Neuron (in vitro differentiated cells): ENCODE measurements at regions not wholly inside any gene's neighbourhood (a gene's known extent, or its start where the extent isn't known, plus 50 kb on each side); places are given as distances from the start of the nearest gene placed in this dataset.

Experiments
- H2AFZ ChIP-seq: one replicate; pipeline ENCODE4 v1.6.1; 2013; ENCODE audit warnings: low read depth, mild to moderate bottlenecking, inconsistent platforms, low read length, moderate library complexity
- H3K27me3 ChIP-seq: one replicate; pipeline ENCODE4 v1.6.1; 2013; ENCODE audit warnings: low read length; ENCODE audit not compliant: insufficient read depth
- H3K36me3 ChIP-seq: one replicate; pipeline ENCODE4 v1.6.1; 2013; ENCODE audit warnings: low read length; ENCODE audit not compliant: insufficient read depth
- H3K4me1 ChIP-seq: one replicate; pipeline ENCODE4 v1.6.1; 2013; ENCODE audit warnings: low read length; ENCODE audit not compliant: insufficient read depth
- H3K4me3 ChIP-seq: 2 replicates; pipeline ENCODE4 v1.5.1; 2013; ENCODE audit warnings: mild to moderate bottlenecking, low read length, moderate library complexity
- H3K9me3 ChIP-seq: one replicate; pipeline ENCODE4 v1.6.1; 2013; ENCODE audit warnings: low read length

DNA sequence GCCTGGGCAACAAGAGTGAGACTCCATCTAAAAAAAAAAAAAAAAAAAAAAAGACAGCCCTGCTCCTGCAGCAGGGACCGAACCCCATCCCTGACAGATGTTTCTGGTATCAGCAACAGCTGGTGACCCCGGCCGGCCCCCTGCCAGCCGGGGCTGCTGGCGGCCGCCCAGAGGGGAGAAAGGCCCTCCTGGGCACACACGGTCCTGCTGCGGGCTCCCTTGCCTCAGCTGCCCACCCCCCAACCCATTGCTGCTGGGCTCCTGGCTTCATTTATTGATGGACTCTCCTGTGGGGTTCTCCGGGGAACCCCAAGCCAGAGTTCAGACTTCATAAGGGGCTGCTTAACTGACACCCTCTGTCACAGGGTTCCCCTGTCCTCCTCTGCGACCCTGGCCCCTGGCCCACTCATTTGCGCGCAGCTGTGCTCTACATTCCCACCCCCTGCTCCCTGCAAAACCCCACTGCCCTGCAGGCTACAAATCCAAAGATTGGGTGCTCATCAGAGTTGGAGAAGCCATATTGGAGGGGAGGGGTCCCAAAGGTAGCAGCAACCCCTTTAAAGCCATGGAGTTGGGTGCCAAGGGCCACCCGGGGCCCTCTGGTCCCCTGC, 103.6 kb upstream of the RTL1 start:
- no peak overlapping the region for H3K4me3 ChIP-seq
- H3K4me1 ChIP-seq: no peaks in the 10 kb centered on the region
- H2AFZ ChIP-seq: no peak overlapping the region
- no peaks in the 10 kb centered on the region for H3K27me3 ChIP-seq
- H3K36me3 ChIP-seq: no peaks in the 10 kb centered on the region
- peaks cover 2% of the 10 kb centered on the region for H3K9me3 ChIP-seq

DNA sequence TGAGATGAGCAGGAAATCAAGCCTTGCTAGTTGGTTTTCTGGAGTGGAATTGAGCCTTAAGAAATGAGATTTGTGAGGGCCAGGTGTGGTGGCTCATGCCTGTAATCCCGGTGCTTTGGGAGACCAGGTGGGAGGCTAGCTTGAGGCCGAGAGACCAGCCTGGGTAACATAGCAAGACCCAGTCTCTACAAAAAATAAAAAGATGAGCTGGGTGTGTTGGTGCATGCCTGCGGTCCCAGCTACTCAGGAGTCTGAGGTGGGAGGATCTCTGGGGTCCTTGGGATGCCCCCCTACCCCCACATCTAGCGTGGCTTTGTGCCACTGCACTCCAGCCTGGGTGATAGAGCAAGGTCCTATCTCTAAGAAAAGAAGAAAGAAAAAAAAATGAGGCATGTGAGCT, 104.2 kb upstream of the RTL1 start:
- Histone ChIP-seq H3K9me3 (peaks cover 2% of the 10 kb centered on the region), H3K4me1 (no peaks in the 10 kb centered on the region), H3K27me3 (no peaks in the 10 kb centered on the region), H2AFZ (no peak overlapping the region), H3K4me3 (no peak overlapping the region), H3K36me3 (no peaks in the 10 kb centered on the region)

DNA sequence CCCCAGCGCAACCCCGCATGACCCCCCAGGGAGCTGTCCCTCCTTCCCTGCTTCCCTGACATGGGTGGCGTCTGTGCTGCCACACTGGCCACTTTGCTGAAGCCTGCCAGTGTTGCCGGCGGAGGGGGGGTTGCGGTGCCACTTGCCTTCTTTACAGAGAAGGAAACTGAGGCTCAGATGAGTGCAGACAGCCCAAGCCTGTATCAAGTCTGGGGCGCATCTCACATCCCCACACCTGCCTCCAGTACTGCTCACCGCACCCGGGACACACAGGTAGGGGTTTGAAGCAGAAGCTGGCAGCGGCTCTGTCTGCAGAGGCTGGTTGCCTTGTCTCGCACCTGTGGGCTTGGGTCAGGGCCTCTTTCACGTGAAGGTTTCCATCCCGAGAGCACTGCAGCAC, 104.7 kb upstream of the RTL1 start:
- Histone ChIP-seq H3K4me3 (no peak overlapping the region), H3K27me3 (no peaks in the 10 kb centered on the region), H3K36me3 (no peaks in the 10 kb centered on the region), H2AFZ (no peak overlapping the region), H3K4me1 (no peaks in the 10 kb centered on the region), H3K9me3 (peaks cover 2% of the 10 kb centered on the region)

- no peak overlapping the region for H2AFZ ChIP-seq
- H3K27me3 ChIP-seq: no peaks in the 10 kb centered on the region
- H3K4me3 ChIP-seq: no peak overlapping the region
- no peaks in the 10 kb centered on the region for H3K4me1 ChIP-seq
- H3K36me3 ChIP-seq: no peaks in the 10 kb centered on the region
- H3K9me3 ChIP-seq: peaks cover 2% of the 10 kb centered on the region
Measured at GRCh38 chr14:101008631-101009336, 105.3 kb upstream of the RTL1 start.

GRCh38 chr14:101009531-101009930, 106.0 kb upstream of the RTL1 start:
- H2AFZ ChIP-seq: no peak overlapping the region
- H3K27me3 ChIP-seq: no peaks in the 10 kb centered on the region
- no peaks in the 10 kb centered on the region for H3K36me3 ChIP-seq
- no peaks in the 10 kb centered on the region for H3K9me3 ChIP-seq
- no peaks in the 10 kb centered on the region for H3K4me1 ChIP-seq
- H3K4me3 ChIP-seq: no peak overlapping the region

GRCh38 chr14:101010293-101010692, 106.8 kb upstream of the RTL1 start:
- Histone ChIP-seq H3K4me1 (no peaks in the 10 kb centered on the region), H3K4me3 (no peak overlapping the region), H2AFZ (no peak overlapping the region), H3K27me3 (no peaks in the 10 kb centered on the region), H3K9me3 (no peaks in the 10 kb centered on the region), H3K36me3 (no peaks in the 10 kb centered on the region)

- Histone ChIP-seq H3K4me3 (no peak overlapping the region), H3K36me3 (no peaks in the 10 kb centered on the region), H3K9me3 (no peaks in the 10 kb centered on the region), H2AFZ (no peak overlapping the region), H3K27me3 (no peaks in the 10 kb centered on the region), H3K4me1 (no peaks in the 10 kb centered on the region)
Measured at GRCh38 chr14:101010835-101011234, 107.3 kb upstream of the RTL1 start.

GRCh38 chr14:101017209-101017608, 113.7 kb upstream of the RTL1 start:
- Histone ChIP-seq H3K4me1 (no peaks in the 10 kb centered on the region), H3K4me3 (no peak overlapping the region), H3K27me3 (no peaks in the 10 kb centered on the region), H3K36me3 (no peaks in the 10 kb centered on the region), H3K9me3 (peaks cover 6% of the 10 kb centered on the region), H2AFZ (no peak overlapping the region)

DNA sequence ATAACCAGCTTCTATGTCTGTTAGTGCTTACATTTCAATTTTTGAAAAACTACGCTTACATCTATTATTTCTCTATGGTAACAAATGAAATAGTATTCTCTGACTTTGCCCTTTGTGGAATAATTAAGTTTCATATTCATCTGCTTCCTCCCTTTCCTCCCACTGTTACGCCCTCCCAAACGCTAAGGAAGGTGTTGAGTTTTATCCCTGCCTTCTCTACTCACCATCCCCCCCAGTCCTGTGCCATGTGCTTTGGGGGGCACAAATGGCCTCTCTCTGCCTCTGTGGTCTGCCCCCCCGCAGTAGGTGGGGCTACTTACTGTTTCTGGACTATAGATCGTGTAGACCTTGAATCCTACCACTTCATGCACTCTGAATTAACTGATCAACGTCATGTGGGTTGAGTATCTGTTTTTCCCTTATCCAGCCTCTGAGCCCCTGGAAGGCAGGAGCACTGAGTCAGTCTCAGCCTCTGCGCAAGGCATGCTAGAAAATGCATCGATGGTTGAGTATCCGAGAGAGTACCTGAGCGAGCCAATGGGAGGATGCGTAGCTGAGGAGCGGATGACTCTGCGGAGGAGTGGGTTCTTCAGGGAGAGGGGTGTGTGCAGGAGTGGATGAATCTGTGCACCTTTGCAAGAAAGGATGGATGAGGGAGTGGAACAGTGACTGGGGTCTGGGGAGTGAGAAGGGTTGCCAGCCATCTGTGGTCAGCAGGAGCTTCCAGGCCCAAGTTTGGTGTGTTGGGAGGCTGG, 114.5 kb upstream of the RTL1 start:
- H2AFZ ChIP-seq: no peak overlapping the region
- H3K36me3 ChIP-seq: no peaks in the 10 kb centered on the region
- no peak overlapping the region for H3K4me3 ChIP-seq
- no peaks in the 10 kb centered on the region for H3K4me1 ChIP-seq
- no peaks in the 10 kb centered on the region for H3K27me3 ChIP-seq
- peaks cover 6% of the 10 kb centered on the region for H3K9me3 ChIP-seq

DNA sequence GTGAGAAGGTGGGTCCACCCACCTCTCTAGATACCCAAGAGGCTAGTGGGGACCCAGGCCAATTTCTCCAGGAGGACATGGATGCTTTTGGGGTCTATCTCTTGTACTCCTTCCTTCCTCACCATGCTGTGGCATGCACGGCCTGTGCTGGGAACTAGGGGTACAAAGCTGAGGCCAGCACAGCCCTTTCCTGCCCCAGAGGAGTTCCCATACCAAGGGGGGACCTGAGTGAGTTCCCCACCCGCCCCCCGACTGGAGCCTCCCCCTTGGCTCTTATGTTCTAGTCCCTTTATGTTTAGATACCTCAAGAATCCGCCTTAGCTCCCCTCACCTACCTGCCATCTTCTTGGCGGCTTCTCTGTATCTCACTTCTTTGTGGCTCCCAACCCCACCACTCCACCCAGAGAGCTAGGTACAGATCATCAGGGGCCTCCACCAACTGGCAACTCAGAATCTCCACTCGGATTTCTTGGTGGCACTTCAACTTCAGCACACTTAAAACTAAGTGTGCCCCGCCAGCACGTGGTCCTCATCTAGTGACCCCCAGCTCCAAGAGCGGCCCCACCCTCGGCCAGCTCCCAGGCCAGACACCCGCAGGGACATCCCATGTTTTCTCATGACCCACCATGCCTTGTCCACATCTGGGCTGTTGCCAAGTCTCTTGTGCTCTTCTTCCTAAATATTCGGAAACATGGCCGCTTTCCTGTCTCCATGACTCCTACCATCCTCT, 115.2 kb upstream of the RTL1 start:
- Histone ChIP-seq H3K36me3 (no peaks in the 10 kb centered on the region), H3K4me1 (no peaks in the 10 kb centered on the region), H2AFZ (no peak overlapping the region), H3K9me3 (peaks cover 11% of the 10 kb centered on the region), H3K4me3 (no peak overlapping the region), H3K27me3 (no peaks in the 10 kb centered on the region)

- H3K36me3 ChIP-seq: no peaks in the 10 kb centered on the region
- H3K9me3 ChIP-seq: peaks cover 19% of the 10 kb centered on the region
- no peaks in the 10 kb centered on the region for H3K27me3 ChIP-seq
- H3K4me1 ChIP-seq: no peaks in the 10 kb centered on the region
- no peak overlapping the region for H3K4me3 ChIP-seq
- no peak overlapping the region for H2AFZ ChIP-seq
Measured at GRCh38 chr14:101019541-101019940, 116.0 kb upstream of the RTL1 start.

DNA sequence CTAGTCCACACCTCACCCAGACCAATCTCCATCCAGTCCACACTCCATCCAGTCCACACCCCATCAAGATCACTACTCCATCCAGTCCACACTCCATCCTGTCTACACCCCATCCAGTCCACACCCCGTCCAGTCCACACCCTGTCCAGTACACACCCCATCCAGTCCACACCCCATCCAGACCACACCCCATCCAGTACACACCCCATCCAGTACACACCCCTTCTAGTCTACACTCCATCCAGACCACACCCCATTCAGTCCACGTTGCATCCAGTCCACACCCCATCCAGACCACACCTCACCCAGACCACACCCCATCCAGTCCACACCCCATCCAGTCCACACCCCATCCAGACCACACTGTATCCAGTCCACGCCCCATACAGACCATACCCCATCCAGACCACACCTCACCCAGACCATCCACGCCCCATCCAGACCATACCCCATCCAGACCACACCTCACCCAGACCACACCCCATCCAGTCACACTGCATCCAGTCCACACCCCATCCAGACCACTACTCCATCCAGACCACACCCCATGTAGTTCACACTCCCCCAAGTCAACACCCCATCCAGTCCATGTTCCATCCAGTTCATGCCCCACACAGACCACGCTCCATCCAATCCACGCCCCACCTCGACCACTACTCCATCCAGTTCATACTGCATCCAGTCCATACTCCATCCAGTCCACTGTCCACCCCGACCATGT, 116.6 kb upstream of the RTL1 start:
- Histone ChIP-seq H3K36me3 (no peaks in the 10 kb centered on the region), H3K4me1 (no peaks in the 10 kb centered on the region), H3K9me3 (peaks cover 22% of the 10 kb centered on the region), H3K27me3 (no peaks in the 10 kb centered on the region), H3K4me3 (no peak overlapping the region), H2AFZ (no peak overlapping the region)
